Heart left ventricle (tissue), 16 donors: ENCODE measurements at regions not wholly inside any gene's neighbourhood (a gene's known extent, or its start where the extent isn't known, plus 50 kb on each side); places are given as distances from the start of the nearest gene placed in this dataset.

Experiments used
- ATAC-seq, 4 donors: fragments of 200-7000 bp; cut with Tn5 transposase; one replicate each; pipeline ENCODE4 v1.9.1; 2020 to 2022; ENCODE audit warnings: moderate library complexity in 4 of 4, mild to moderate bottlenecking in 3 of 4, moderate number of reproducible peaks in 1 of 4
- DNase-seq, 5 donors: peaks; one replicate each; pipeline ENCODE4 v3.0.0-alpha.2; 2020
- H3K27ac ChIP-seq, 12 donors: fragments of 200-600 bp; sonication (generic) in 4 of 12; one replicate each; pipeline versions ENCODE4 v1.5.0 to v1.8.0; 2016 to 2022; ENCODE audit warnings: mild to moderate bottlenecking in 2 of 12
- H3K27me3 ChIP-seq, 9 donors: fragments of 200-600 bp; sonication (generic) in 2 of 9; one replicate each; pipeline versions ENCODE4 v1.5.1 to v1.8.0; 2016 to 2022; ENCODE audit warnings: mild to moderate bottlenecking in 3 of 9
- H3K36me3 ChIP-seq, 9 donors: fragments of 200-600 bp; sonication (generic) in 2 of 9; one replicate each; pipeline versions ENCODE4 v1.5.0 to v1.8.0; 2018 to 2022; ENCODE audit warnings: mild to moderate bottlenecking in 2 of 9
- H3K4me1 ChIP-seq, 12 donors: fragments of 200-600 bp; sonication (generic) in 4 of 12; one replicate each; pipeline versions ENCODE4 v1.5.0 to v1.8.0; 2016 to 2022; ENCODE audit warnings: mild to moderate bottlenecking in 3 of 12
- H3K4me3 ChIP-seq, 12 donors: fragments of 200-600 bp; sonication (generic) in 4 of 12; one replicate each; pipeline versions ENCODE4 v1.5.0 to v1.8.0; 2017 to 2022; ENCODE audit warnings: mild to moderate bottlenecking in 9 of 12, moderate library complexity in 4 of 12
- H3K9me3 ChIP-seq, 12 donors: fragments of 200-600 bp; sonication (generic) in 4 of 12; one replicate each; pipeline versions ENCODE4 v1.5.0 to v1.8.0; 2016 to 2022; ENCODE audit warnings: mild to moderate bottlenecking in 1 of 12
- CTCF ChIP-seq, 12 donors: fragments of 200-600 bp; sonication (generic) in 4 of 12; IDR thresholded peaks; one replicate each; pipeline versions ENCODE4 v1.5.0 to v1.8.0; 2018 to 2022; ENCODE audit warnings: antibody characterized with exemption in 12 of 12, mild to moderate bottlenecking in 5 of 12
- POLR2A ChIP-seq, 2 donors: fragments of 450-650 bp; IDR thresholded peaks; one replicate each; pipeline ENCODE4 v1.6.1; 2017; ENCODE audit warnings: antibody characterized with exemption in 2 of 2, mild to moderate bottlenecking in 2 of 2, moderate library complexity in 2 of 2
- WGBS, 4 donors: extraction: QIAGEN DNeasy Blood & Tissue Kit in 2 of 4; methylation state at CpG; one replicate each; pipeline versions ENCODE4 v1.1.5 to v1.1.7; 2013 to 2018; 5-methylcytosine and 5-hydroxymethylcytosine counted together
- intact Hi-C, 10 donors: fragments of 100-400 bp; cut with DNase I; formaldehyde crosslinking; loops; one replicate each; pipeline versions ENCODE4 v1.11.1 to v1.14.2; 2022
- donor health status: ischemic (EF 13 %, LVEDD 7.1; RV severe dilation, severe dysfunction).
- donor health status: healthy with polysubstance abuse.
- donor health status: DM: no; HTN: yes; CAD: no.
- donor health status: DM: no; HTN: no; CAD: no.
- donor health status: ischemic (EF 25% LVEDD 6.9; RV normal size, moderate dysfunction).
- donor health status: ischemic (EF 25% LVEDD 5.7; RV mildly dilated, moderate dysfunction).
- donor health status: healthy.
- donor health status: DM: yes; HTN: yes; CAD: no.
- donor health status: ischemic (EF 35%, LVEDD 5.7; RV mildly dilated, moderate dysfunction).
- donor health status: nonischemic (EF 11% LVEDD 7.7; RV severe dilation, severe dysfunction).
- donor health status: DM: yes; HTN: yes; CAD: no.
- donor health status: PGD.
- donor health status: ischemic (EF 29% LVEDD 5.4; RV normal size, mild dysfunction).
- donor health status: nonischemic (EF 23%, LVEDD 6.1; RV moderate dilation, normal function).

- peaks cover 0 to 17% (median 7%) of the 10 kb centered on the region in 12 donors for H3K4me1 ChIP-seq
- H3K4me3 ChIP-seq = no peak overlapping the region
- intact Hi-C loops = loop anchor here in 4 of 10 donors (10.0 kb wide), 3 partner anchors 99 to 449 kb away; partner anchors contain the start of gene ANKRD10 (in 2 of the 4)
- no peaks in the 10 kb centered on the region for H3K36me3 ChIP-seq
- no peaks in the 10 kb centered on the region for H3K9me3 ChIP-seq
- no peaks in the 10 kb centered on the region for H3K27me3 ChIP-seq
- no peak for TF ChIP-seq CTCF (IDR thresholded peaks at IDR 0.05)
- no peak for TF ChIP-seq POLR2A (IDR thresholded peaks at IDR 0.05)
- no peak overlapping the region for H3K27ac ChIP-seq
- DNase-seq (no peak), ATAC-seq (no peak)
- WGBS, 4 donors = 91 to 96% (median 93%) methylated on average over 18 to 19 of the region's 19 CpGs
Measured at GRCh38 chr13:111044087-111044830, 70.9 kb upstream of the ARHGEF7 start.

GRCh38 chr13:111043575-111043982, 71.5 kb upstream of the ARHGEF7 start:
- no peaks in the 10 kb centered on the region for H3K27me3 ChIP-seq
- no peaks in the 10 kb centered on the region for H3K36me3 ChIP-seq
- peaks cover 0 to 17% (median 7%) of the 10 kb centered on the region in 12 donors for H3K4me1 ChIP-seq
- DNase-seq (peak; percentile 68 to 82 (median 73)), ATAC-seq (peak; percentile 47 to 78 (median 64))
- no peaks in the 10 kb centered on the region for H3K9me3 ChIP-seq
- H3K27ac ChIP-seq = peak overlapping the region in 3 of 12 donors; percentile 11 to 50 (median 24)
- no peak overlapping the region for H3K4me3 ChIP-seq
- TF ChIP-seq POLR2A (IDR thresholded peaks at IDR 0.05) = no peak
- no peak for TF ChIP-seq CTCF (IDR thresholded peaks at IDR 0.05)
- 69 to 81% (median 73%) methylated on average over 12 of the region's 12 CpGs for WGBS, 4 donors
- intact Hi-C loops = loop anchor here in 4 of 10 donors (10.0 kb wide), 3 partner anchors 99 to 449 kb away; partner anchors contain the start of gene ANKRD10 (in 2 of the 4)

- H3K27me3 ChIP-seq = no peaks in the 10 kb centered on the region
Measured at GRCh38 chr13:111042661-111043226, 72.4 kb upstream of the ARHGEF7 start.

More at GRCh38 chr13:111042661-111043226, 72.4 kb upstream of the ARHGEF7 start:
- Histone ChIP-seq H3K27ac (peak overlapping the region in 5 of 12 donors; percentile 11 to 50 (median 46)), H3K36me3 (no peaks in the 10 kb centered on the region), H3K4me3 (no peak overlapping the region), H3K4me1 (peaks cover 0 to 16% (median 7%) of the 10 kb centered on the region in 12 donors), H3K9me3 (no peaks in the 10 kb centered on the region)
- intact Hi-C loops = loop anchor here in 4 of 10 donors (10.0 kb wide), 3 partner anchors 98 to 448 kb away; partner anchors contain the start of gene ANKRD10 (in 2 of the 4)
- no peak for TF ChIP-seq POLR2A (IDR thresholded peaks at IDR 0.05)
- no peak for TF ChIP-seq CTCF (IDR thresholded peaks at IDR 0.05)
- ATAC-seq (no peak), DNase-seq (peak in 1 of 5 donors; percentile 47)
- WGBS, 4 donors = 69 to 90% (median 74%) methylated on average over 8 to 11 of the region's 11 CpGs
